Erythroblast (primary cell): ENCODE measurements at regions not wholly inside any gene's neighbourhood (a gene's known extent, or its start where the extent isn't known, plus 50 kb on each side); places are given as distances from the start of the nearest gene placed in this dataset.
"Not testable (repeated sequence)": the region's sequence is repeated elsewhere in the genome, so short reads cannot be mapped to it uniquely, and the experiment has no call there.

Source experiments
- GATA1 ChIP-seq: IDR thresholded peaks from 2 replicates; pipeline ENCODE4 v1.6.1; 2011; ENCODE audit warnings: low read depth, mild to moderate bottlenecking, control low read depth, low read length, moderate library complexity
- POLR2A ChIP-seq: IDR thresholded peaks from 2 replicates; pipeline ENCODE4 v1.6.1; 2011; ENCODE audit warnings: mild to moderate bottlenecking, low read length

DNA sequence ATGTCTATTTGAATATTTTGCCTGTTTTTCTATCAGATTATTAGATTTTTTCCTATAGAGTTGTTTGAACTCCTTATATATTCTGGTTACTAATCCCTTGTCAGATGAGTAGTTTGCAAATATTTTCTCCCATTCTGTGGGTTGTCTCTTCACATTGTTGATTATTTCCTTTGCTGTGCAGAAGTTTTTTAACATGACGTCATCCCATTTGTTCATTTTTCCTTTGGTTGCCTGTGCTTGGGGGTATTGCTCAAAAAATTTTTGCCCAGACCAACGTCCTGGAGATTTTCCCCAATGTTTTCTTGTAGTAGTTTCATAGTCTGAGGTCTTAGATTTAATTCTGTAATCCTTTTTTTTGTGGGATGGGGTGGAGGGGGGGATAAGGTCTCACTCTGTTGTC, 168.7 kb upstream of the NFIA start:
- TF ChIP-seq POLR2A, GATA1: not testable (repeated sequence)
